Omental fat pad (tissue), 3 donors: ENCODE measurements at regions not wholly inside any gene's neighbourhood (a gene's known extent, or its start where the extent isn't known, plus 50 kb on each side); places are given as distances from the start of the nearest gene placed in this dataset.

Experiments
- ATAC-seq: fragments of 150-250 bp; one replicate; pipeline ENCODE4 v1.9.1; 2016; ENCODE audit warnings: mild to moderate bottlenecking, moderate library complexity; ENCODE audit not compliant: low FRiP score
- DNase-seq: peaks from one replicate; pipeline ENCODE4 v3.0.0-alpha.2; 2019; ENCODE audit warnings: low spot score
- CTCF ChIP-seq, 3 donors: fragments of 450-650 bp; IDR thresholded peaks; one replicate each; pipeline ENCODE4 v1.5.1; 2016 to 2017; ENCODE audit warnings: antibody characterized with exemption in 3 of 3, mild to moderate bottlenecking in 3 of 3, moderate library complexity in 2 of 3

GRCh38 chr15:81478354-81478753 lies 104.3 kb upstream of the TMC3 start:
- DNase-seq (no peak), ATAC-seq (no peak)
- TF ChIP-seq CTCF (IDR thresholded peaks at IDR 0.05) = no peak

- ATAC-seq = no peak
- TF ChIP-seq CTCF (IDR thresholded peaks at IDR 0.05) = no peak
- no peak for DNase-seq
Observed at GRCh38 chr15:81475926-81476325, 101.9 kb upstream of the TMC3 start.

GRCh38 chr15:81475471-81475870 lies 101.5 kb upstream of the TMC3 start:
- no peak for DNase-seq
- TF ChIP-seq CTCF (IDR thresholded peaks at IDR 0.05) = no peak
- no peak for ATAC-seq

DNA sequence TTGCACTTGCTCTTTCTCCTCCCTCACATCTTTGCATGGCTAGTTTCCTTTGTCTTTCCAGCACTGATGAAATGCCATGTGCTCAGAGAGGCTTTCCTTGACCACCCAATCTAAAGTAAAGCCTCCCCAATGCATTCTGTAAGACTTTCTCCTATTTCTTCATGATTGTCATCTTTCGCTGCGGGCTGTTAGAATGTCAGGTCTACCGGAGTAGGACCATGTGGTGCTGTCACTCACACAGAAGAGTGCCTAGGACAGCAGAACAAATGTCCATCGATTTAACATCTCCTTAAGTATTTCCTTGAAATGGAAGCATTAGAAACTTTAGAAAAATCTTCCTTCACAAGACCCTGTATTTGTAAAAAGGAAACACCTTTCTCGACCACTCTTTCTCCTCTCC lies 99.9 kb upstream of the TMC3 start:
- no peak for TF ChIP-seq CTCF (IDR thresholded peaks at IDR 0.05)
- no peak for ATAC-seq
- DNase-seq = no peak

DNA sequence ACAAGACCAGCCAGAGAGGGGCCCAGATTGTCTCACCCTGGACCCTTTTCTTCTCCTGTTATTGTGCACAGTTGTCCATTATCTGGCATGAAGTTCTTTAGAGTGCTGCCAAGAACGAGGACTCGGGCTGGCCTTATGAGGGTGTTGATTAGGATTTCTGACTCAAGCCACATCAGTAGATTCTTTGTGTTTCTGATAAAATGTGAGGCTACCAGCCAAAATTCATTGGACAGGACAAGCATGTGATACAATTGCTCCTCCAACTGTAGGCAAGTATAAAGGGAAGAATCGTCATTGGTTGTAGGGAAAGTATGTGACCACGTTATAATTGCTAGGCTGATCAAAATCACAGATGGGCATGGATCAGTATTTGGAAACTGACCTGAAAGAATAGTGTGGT lies 99.2 kb upstream of the TMC3 start:
- ATAC-seq (no peak), DNase-seq (no peak)
- no peak for TF ChIP-seq CTCF (IDR thresholded peaks at IDR 0.05)

DNA sequence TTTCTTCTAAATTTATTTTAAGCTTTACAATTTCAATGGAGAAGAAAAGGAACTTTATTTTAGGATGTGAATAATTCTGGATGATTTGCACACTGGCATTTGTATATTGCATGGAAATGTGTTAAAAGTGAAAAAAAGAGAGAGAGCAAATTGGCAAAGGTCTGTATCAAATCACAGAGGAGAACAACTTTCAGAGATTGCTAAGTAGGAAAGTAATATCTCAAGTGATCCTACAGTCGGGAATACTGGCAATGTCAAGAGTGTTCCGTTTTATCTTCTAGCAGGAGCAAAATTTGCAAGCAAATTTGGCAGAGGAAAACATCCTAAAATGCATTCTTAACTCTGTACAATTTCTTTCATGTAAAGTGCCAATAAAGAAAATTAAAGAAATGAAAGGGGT lies 97.1 kb upstream of the TMC3 start:
- ATAC-seq (no peak), DNase-seq (no peak)

DNA sequence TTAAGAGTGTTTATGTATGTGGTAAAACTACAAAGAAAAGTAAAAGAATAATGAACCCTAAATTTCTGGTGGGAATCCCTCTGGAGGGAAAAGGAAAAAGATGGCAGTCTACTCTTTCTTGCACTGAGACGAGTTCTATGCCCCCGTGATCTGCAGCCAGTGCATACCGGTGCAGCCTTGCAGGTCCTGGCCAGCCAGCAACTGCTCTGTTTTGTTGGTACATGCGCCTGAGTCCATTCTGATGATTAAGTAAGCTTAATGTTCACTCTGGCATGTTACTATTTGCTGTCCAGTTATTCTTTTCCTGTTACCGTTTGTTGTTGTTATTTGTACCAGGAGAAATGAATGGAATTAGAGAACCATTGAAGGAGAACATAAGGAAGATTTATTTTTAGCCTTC lies 95.1 kb upstream of the TMC3 start:
- no peak for DNase-seq
- no peak for ATAC-seq
- no peak for TF ChIP-seq CTCF (IDR thresholded peaks at IDR 0.05)

More for the DNA sequence above, 97.1 kb upstream of the TMC3 start:
- TF ChIP-seq CTCF (IDR thresholded peaks at IDR 0.05) = no peak
